GM23338 (cell line): ENCODE measurements at regions not wholly inside any gene's neighbourhood (a gene's known extent, or its start where the extent isn't known, plus 50 kb on each side); places are given as distances from the start of the nearest gene placed in this dataset.

Experiments used
- EZH2 ChIP-seq: fragments of 200-600 bp; sonication (generic); IDR thresholded peaks from one replicate; pipeline ENCODE4 v1.8.0; 2017; ENCODE audit warnings: antibody characterized with exemption, mild to moderate bottlenecking, low read depth; ENCODE audit not compliant: unreplicated experiment
- EZH2phosphoT487 ChIP-seq: fragments of 200-600 bp; sonication (generic); IDR thresholded peaks from one replicate; pipeline ENCODE4 v1.8.1; 2018; ENCODE audit warnings: antibody characterized with exemption; ENCODE audit not compliant: unreplicated experiment
- JUNB ChIP-seq: IDR thresholded peaks from one replicate; pipeline ENCODE4 v1.6.1; 2016; ENCODE audit warnings: antibody characterized with exemption; ENCODE audit not compliant: unreplicated experiment
- POLR2AphosphoS5 ChIP-seq: IDR thresholded peaks from 2 replicates; pipeline ENCODE4 v1.6.1; 2016; ENCODE audit warnings: antibody characterized with exemption, low read depth
- TF ChIP-seq, protein P1 (sequence below), 2 experiments: fragments of 200-600 bp in 1 of 2; sonication (generic) in 1 of 2; conservative IDR thresholded peaks; 2 replicates each; pipeline versions ENCODE4 v1.5.1 to v1.6.1; 2016 to 2017; ENCODE audit warnings: antibody characterized with exemption in 2 of 2, low read depth in 2 of 2, mild to moderate bottlenecking in 2 of 2, moderate library complexity in 1 of 2
- TF ChIP-seq, protein P2 (sequence below): IDR thresholded peaks from one replicate; pipeline ENCODE4 v1.6.1; 2018; ENCODE audit warnings: antibody characterized with exemption; ENCODE audit not compliant: unreplicated experiment

DNA sequence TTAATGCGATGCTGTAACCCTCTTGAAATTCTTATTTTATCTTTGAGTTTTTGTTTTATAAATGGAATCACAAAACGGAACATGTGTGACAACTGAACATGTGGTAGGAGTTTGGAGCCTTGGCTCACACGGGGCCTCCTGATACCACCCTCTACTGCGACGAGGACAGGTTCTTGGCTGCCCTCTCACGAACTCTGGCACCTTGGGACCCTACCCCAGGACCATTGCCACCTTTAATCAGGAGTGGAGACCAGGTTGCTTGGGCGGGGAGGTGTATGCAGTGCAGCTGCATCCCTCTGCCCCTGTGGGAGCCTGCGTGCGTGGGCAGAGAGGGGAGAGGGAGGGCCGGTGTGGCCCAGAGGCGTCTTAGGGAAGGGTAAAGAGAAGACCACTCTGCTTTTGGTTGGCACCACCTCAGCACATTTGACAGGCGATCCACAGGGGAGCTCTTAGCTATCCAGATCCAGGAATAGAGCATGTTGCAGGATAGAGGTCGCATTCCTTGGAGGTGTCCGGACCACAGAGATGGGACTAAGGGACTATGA lies 753.9 kb upstream of the PTPRD start:
- TF ChIP-seq, protein P1, sequence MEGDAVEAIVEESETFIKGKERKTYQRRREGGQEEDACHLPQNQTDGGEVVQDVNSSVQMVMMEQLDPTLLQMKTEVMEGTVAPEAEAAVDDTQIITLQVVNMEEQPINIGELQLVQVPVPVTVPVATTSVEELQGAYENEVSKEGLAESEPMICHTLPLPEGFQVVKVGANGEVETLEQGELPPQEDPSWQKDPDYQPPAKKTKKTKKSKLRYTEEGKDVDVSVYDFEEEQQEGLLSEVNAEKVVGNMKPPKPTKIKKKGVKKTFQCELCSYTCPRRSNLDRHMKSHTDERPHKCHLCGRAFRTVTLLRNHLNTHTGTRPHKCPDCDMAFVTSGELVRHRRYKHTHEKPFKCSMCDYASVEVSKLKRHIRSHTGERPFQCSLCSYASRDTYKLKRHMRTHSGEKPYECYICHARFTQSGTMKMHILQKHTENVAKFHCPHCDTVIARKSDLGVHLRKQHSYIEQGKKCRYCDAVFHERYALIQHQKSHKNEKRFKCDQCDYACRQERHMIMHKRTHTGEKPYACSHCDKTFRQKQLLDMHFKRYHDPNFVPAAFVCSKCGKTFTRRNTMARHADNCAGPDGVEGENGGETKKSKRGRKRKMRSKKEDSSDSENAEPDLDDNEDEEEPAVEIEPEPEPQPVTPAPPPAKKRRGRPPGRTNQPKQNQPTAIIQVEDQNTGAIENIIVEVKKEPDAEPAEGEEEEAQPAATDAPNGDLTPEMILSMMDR (conservative IDR thresholded peaks at IDR 0.05; ENCODE audit: low read depth in 2 of 2): no peak
- TF ChIP-seq EZH2phosphoT487: no peak
- TF ChIP-seq EZH2: no peak
- TF ChIP-seq POLR2AphosphoS5: no peak
- TF ChIP-seq JUNB: no peak
- TF ChIP-seq, protein P2, sequence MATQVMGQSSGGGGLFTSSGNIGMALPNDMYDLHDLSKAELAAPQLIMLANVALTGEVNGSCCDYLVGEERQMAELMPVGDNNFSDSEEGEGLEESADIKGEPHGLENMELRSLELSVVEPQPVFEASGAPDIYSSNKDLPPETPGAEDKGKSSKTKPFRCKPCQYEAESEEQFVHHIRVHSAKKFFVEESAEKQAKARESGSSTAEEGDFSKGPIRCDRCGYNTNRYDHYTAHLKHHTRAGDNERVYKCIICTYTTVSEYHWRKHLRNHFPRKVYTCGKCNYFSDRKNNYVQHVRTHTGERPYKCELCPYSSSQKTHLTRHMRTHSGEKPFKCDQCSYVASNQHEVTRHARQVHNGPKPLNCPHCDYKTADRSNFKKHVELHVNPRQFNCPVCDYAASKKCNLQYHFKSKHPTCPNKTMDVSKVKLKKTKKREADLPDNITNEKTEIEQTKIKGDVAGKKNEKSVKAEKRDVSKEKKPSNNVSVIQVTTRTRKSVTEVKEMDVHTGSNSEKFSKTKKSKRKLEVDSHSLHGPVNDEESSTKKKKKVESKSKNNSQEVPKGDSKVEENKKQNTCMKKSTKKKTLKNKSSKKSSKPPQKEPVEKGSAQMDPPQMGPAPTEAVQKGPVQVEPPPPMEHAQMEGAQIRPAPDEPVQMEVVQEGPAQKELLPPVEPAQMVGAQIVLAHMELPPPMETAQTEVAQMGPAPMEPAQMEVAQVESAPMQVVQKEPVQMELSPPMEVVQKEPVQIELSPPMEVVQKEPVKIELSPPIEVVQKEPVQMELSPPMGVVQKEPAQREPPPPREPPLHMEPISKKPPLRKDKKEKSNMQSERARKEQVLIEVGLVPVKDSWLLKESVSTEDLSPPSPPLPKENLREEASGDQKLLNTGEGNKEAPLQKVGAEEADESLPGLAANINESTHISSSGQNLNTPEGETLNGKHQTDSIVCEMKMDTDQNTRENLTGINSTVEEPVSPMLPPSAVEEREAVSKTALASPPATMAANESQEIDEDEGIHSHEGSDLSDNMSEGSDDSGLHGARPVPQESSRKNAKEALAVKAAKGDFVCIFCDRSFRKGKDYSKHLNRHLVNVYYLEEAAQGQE: no peak
